OCI-LY7 (cell line): ENCODE measurements at regions not wholly inside any gene's neighbourhood (a gene's known extent, or its start where the extent isn't known, plus 50 kb on each side); places are given as distances from the start of the nearest gene placed in this dataset.

Experiments
- BruUV-seq: library from RNA; stranded (reverse); fragments of 400-500 nt; replicated peaks from 2 replicates; lab custom pipeline; 2021; lab: Mats Ljungman, UMichigan
- CTCF ChIA-PET: fragments of 300-600 bp; sonication (Branson Sonifier 250); formaldehyde crosslinking; loops from one replicate; lab custom pipeline; 2022; ENCODE audit warnings: antibody characterized with exemption; ENCODE audit not compliant: unreplicated experiment; lab: Charles Lee
- POLR2A ChIA-PET: fragments of 300-600 bp; sonication (Branson Sonifier 250); formaldehyde crosslinking; loops from one replicate; lab custom pipeline; 2022; ENCODE audit warnings: antibody characterized with exemption; lab: Charles Lee
- DNase-seq: peaks from one replicate; pipeline ENCODE4 v3.0.0-alpha.2; 2015; ENCODE audit warnings: low spot score
- H2AFZ ChIP-seq: fragments of 200-600 bp; sonication (generic), shearing (Covaris generic); 2 replicates; pipeline ENCODE4 v1.6.1; 2014; ENCODE audit warnings: mild to moderate bottlenecking, antibody characterized with exemption, low read length, moderate library complexity
- H3K27ac ChIP-seq: fragments of 200-600 bp; sonication (generic); 2 replicates; pipeline ENCODE4 v1.5.1; 2014; ENCODE audit warnings: mixed run types, low read depth, mild to moderate bottlenecking, moderate library complexity, low read length, inconsistent platforms; ENCODE audit not compliant: poor library complexity, severe bottlenecking
- H3K36me3 ChIP-seq: fragments of 200-600 bp; sonication (generic); 2 replicates; pipeline ENCODE4 v1.6.1; 2014; ENCODE audit warnings: mild to moderate bottlenecking, antibody characterized with exemption, low read length, moderate library complexity, mixed read lengths; ENCODE audit not compliant: insufficient read depth
- H3K4me1 ChIP-seq: fragments of 200-600 bp; sonication (generic); 2 replicates; pipeline ENCODE4 v1.5.1; 2014; ENCODE audit warnings: mild to moderate bottlenecking, low read length; ENCODE audit not compliant: insufficient read depth, poor library complexity, severe bottlenecking
- H3K4me2 ChIP-seq: fragments of 200-600 bp; sonication (generic); 2 replicates; pipeline ENCODE4 v1.6.1; 2014; ENCODE audit warnings: mild to moderate bottlenecking, low read length
- H3K4me3 ChIP-seq: fragments of 200-600 bp; sonication (generic); 2 replicates; pipeline ENCODE4 v1.5.1; 2014; ENCODE audit warnings: mild to moderate bottlenecking, low read depth, low read length; ENCODE audit not compliant: poor library complexity, severe bottlenecking
- H3K79me2 ChIP-seq: fragments of 200-600 bp; sonication (generic); 2 replicates; pipeline ENCODE4 v1.6.1; 2016; ENCODE audit warnings: low read depth, mild to moderate bottlenecking, low read length, moderate library complexity, mixed read lengths; ENCODE audit not compliant: insufficient read depth
- H3K9me2 ChIP-seq: fragments of 200-600 bp; sonication (generic); 2 replicates; pipeline ENCODE4 v1.6.1; 2016; ENCODE audit warnings: mild to moderate bottlenecking, low read length, mixed read lengths; ENCODE audit not compliant: insufficient read depth
- H3K9me3 ChIP-seq: fragments of 200-600 bp; sonication (generic); 2 replicates; pipeline ENCODE4 v1.6.1; 2014; ENCODE audit warnings: mild to moderate bottlenecking, mixed run types, low read length, mixed read lengths
- H4K20me1 ChIP-seq: fragments of 200-600 bp; sonication (generic); 2 replicates; pipeline ENCODE4 v1.6.1; 2014; ENCODE audit warnings: mild to moderate bottlenecking, antibody characterized with exemption, low read length, moderate library complexity, mixed read lengths; ENCODE audit not compliant: insufficient read depth
- EZH2phosphoT487 ChIP-seq: fragments of 200-600 bp; sonication (generic); IDR thresholded peaks from 2 replicates; pipeline ENCODE4 v1.6.1; 2018; ENCODE audit warnings: low read depth, borderline replicate concordance, mild to moderate bottlenecking, mixed run types, antibody characterized with exemption, low read length, moderate library complexity, mixed read lengths
- intact Hi-C: fragments of 100-400 bp; cut with micrococcal nuclease; formaldehyde crosslinking; loops from one replicate; pipeline ENCODE4 v1.10.0; 2022; ENCODE audit not compliant: unreplicated experiment
- TF ChIP-seq, protein P1 (sequence below): fragments of 200-600 bp; sonication (generic); conservative IDR thresholded peaks from 2 replicates; pipeline ENCODE4 v1.5.1; 2014; ENCODE audit warnings: mild to moderate bottlenecking, antibody characterized with exemption, low read length, moderate library complexity, mixed read lengths

DNA sequence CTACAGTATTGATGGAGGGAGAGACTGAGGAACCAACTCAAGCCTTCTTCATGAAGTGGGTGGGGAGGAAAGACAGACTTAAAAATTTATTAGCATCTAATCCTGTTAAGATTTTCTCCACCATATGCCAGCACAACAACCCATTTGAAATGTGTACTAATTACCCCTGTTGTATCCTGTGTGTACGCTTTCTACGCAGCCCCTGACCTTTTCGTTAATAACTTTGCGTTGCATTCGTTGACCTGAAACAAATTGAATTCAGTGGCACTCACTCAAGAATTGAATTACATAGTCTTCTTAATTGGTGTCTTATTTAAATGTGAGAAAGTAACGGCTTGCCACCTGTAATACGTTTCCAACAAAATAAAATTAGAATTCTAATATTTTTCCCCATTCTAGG lies 113.9 kb downstream of the LINC00237 start:
- Histone ChIP-seq H3K4me1 (no peaks in the 10 kb centered on the region), H3K27ac (no peak overlapping the region), H3K4me2 (no peak overlapping the region), H3K9me2 (no peaks in the 10 kb centered on the region), H3K9me3 (no peaks in the 10 kb centered on the region), H3K36me3 (no peaks in the 10 kb centered on the region), H3K4me3 (no peak overlapping the region), H3K79me2 (no peaks in the 10 kb centered on the region), H4K20me1 (no peaks in the 10 kb centered on the region), H2AFZ (no peak overlapping the region)
- ChIA-PET POLR2A (no interaction called here), CTCF (no interaction called here)
- TF ChIP-seq, protein P1, sequence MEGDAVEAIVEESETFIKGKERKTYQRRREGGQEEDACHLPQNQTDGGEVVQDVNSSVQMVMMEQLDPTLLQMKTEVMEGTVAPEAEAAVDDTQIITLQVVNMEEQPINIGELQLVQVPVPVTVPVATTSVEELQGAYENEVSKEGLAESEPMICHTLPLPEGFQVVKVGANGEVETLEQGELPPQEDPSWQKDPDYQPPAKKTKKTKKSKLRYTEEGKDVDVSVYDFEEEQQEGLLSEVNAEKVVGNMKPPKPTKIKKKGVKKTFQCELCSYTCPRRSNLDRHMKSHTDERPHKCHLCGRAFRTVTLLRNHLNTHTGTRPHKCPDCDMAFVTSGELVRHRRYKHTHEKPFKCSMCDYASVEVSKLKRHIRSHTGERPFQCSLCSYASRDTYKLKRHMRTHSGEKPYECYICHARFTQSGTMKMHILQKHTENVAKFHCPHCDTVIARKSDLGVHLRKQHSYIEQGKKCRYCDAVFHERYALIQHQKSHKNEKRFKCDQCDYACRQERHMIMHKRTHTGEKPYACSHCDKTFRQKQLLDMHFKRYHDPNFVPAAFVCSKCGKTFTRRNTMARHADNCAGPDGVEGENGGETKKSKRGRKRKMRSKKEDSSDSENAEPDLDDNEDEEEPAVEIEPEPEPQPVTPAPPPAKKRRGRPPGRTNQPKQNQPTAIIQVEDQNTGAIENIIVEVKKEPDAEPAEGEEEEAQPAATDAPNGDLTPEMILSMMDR = no peak
- TF ChIP-seq EZH2phosphoT487 = no peak
- intact Hi-C loops = no loop called here
- BruUV-seq = no TSS peak
- no peak for DNase-seq

DNA sequence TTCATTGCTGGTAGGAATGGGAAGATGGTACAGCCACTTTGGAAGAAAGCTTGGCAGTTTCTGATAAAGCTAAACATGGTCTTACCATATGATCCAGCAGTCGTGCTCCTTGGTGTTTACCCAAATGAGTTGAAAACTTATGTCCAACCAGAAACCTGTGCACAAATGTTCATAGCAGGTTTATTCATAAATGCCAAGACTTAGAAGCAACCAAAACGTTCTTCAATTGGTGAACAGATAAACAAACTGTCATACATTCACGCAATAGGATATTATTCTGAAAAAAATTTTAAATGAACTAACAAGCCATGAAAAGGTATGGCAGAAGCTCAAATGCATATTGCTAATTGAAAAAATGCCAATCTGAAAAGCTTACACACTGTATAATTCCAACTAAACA lies 117.1 kb downstream of the LINC00237 start:
- ChIA-PET POLR2A (no interaction called here), CTCF (no interaction called here)
- Histone ChIP-seq H3K4me3 (no peak overlapping the region), H3K27ac (no peak overlapping the region), H3K4me2 (no peak overlapping the region), H3K79me2 (no peaks in the 10 kb centered on the region), H3K4me1 (no peaks in the 10 kb centered on the region), H4K20me1 (no peaks in the 10 kb centered on the region), H2AFZ (no peak overlapping the region), H3K36me3 (no peaks in the 10 kb centered on the region), H3K9me3 (no peaks in the 10 kb centered on the region), H3K9me2 (no peaks in the 10 kb centered on the region)
- BruUV-seq = no TSS peak
- no peak for TF ChIP-seq EZH2phosphoT487
- TF ChIP-seq, protein P1 = no peak
- intact Hi-C loops = no loop called here
- DNase-seq = no peak

DNA sequence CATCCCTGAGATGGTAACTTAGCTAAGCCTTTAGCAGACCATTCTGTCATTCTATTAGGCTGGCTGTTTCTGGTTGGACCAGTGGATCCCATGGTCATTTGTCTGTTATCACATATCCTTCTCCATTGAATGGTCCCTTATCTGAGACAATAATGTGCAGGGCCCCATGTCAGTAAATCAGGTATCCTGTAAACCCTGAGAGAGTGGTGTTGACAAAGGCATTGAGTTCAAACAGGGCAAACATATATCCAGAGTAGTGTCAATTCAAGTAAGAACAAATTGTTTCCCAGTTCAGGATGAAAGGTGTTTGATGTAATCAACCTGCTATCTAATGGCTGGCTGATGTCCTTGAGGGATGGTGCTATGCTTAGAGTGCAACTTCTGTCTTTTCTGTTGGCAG lies 126.2 kb downstream of the LINC00237 start:
- Histone ChIP-seq H4K20me1 (no peaks in the 10 kb centered on the region), H3K4me3 (no peak overlapping the region), H3K9me3 (no peaks in the 10 kb centered on the region), H3K36me3 (no peaks in the 10 kb centered on the region), H2AFZ (no peak overlapping the region), H3K4me1 (no peaks in the 10 kb centered on the region), H3K79me2 (no peaks in the 10 kb centered on the region), H3K4me2 (no peak overlapping the region), H3K9me2 (no peaks in the 10 kb centered on the region), H3K27ac (no peak overlapping the region)
- TF ChIP-seq, protein P1 = no peak
- TF ChIP-seq EZH2phosphoT487 = no peak
- CTCF ChIA-PET = no interaction called here
- BruUV-seq = no TSS peak
- intact Hi-C loops = no loop called here
- POLR2A ChIA-PET = interaction anchor here (0.6 kb wide), 1 partner anchor 83 kb away, joined by 3 read pairs; no protein-coding TSS in a partner anchor
- DNase-seq = no peak
